GM18909 (cell line): ENCODE measurements at regions not wholly inside any gene's neighbourhood (a gene's known extent, or its start where the extent isn't known, plus 50 kb on each side); places are given as distances from the start of the nearest gene placed in this dataset.

Experiments used
- ATAC-seq: cut with Tn5 transposase; IDR thresholded peaks from one replicate; pipeline ENCODE4 v1.9.1; 2021; ENCODE audit warnings: mild to moderate bottlenecking; ENCODE audit not compliant: unreplicated experiment, poor library complexity

DNA sequence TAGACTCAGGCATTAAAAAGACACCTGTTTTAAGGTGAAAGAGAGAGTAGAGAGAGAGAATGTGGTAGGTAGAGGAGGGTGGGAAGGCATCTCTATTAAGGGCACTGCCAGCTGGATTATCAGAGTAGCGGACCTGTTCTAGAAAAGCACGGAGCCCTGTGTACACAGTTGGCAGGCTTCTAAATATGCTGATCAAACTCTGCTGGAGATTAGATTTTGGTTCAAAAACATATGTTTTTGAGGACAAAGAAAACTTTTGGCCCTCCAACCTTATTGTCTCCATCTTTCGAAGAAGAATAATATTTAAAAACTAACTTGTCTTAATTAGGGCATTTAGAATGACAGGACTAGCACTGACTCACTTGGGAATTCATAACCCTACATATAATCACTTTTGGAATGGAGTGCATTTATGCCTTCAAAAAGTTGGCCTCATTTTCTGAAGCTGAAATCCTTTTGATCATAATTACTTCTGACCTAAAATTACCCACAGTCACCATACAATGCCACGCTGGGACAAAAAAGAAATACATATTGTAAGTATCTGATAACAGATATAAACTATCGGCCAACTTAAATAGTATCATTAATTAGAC, 254.6 kb downstream of the MEIS1 start:
- no peak for ATAC-seq

DNA sequence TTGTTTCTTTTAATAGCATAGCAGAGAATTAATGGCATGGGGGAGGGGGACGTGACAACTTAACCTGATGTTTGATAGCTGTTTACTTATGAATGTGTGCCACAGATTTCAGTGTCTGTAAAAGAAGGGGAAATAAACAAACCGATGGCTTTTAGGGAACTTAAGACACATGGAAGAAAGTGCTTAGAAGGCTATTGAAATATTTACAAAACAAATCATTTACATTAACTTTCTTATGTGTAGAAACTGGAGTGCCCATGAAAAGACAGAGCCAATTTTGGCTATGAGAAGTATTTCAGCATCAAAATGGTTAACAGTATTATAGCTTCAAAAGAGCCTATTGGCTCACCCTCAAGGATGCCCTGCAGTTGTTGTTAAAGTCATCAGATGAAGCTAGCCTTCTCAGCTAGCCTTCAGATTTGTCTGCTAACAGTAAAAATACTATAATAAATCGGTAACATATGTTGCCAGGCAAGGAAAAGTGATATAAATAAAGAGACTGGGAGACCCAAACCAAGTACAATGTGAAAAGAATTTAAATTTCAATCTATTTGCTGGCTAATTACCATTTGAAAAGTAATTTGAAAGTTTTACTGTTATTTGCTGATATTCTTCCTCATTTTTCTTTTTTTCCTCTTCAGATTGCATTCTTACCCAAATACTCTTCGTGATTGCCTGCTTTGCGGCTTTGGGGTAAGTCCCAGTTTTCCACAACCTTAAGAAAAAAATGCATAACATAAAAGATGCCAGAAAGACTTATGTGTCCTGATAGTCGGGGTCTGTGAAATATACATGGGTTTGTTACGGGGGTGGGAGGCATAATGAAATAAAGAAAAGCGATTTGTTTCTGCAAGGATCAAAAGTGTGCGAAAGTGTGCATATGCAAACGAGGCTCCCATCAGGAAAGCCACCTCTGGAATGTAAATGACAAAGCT, 256.4 kb downstream of the MEIS1 start:
- ATAC-seq: no peak

- no peak for ATAC-seq
These were observed 257.7 kb downstream of the MEIS1 start for GRCh38 chr2:66692521-66693054.

DNA sequence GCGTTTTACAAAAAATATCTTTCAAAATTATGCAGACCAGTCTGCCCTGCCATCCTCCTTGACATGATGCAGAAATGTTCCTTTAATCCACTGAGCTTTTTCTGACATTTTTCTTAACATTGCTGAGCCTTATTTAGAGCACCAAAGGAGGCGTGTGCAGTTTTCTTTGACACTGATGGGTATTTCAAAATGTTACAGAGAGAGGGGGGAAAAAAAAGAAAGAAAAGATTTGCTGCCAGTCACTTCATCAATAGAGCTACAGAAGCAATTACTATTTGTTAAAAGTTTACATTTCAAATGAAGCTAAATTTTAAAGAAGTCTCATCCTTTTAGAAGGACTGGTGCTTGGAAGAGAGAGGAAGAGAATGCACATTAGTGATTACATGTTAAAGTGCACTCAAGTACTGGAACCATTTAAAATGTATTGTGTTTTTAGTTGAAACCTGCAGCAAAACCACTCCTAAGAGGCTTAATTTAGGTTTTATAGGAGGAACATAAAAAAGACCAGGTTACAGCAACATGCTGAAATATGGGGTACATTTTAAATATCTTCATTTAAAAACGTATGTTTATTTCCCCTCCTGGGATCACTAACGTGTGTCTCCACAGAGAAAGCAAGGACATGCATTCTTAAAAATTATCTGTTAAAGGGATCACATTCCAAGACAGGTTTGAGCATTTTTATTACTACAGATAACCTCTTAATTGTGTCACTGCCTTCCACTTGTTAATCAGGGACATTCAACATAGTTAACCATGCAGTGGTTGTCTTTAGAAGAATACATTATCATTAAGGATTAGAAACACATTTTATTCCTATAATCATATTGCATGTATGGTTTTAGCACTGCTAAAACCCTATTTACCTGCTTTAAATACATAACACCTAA, 258.4 kb downstream of the MEIS1 start:
- ATAC-seq: no peak

DNA sequence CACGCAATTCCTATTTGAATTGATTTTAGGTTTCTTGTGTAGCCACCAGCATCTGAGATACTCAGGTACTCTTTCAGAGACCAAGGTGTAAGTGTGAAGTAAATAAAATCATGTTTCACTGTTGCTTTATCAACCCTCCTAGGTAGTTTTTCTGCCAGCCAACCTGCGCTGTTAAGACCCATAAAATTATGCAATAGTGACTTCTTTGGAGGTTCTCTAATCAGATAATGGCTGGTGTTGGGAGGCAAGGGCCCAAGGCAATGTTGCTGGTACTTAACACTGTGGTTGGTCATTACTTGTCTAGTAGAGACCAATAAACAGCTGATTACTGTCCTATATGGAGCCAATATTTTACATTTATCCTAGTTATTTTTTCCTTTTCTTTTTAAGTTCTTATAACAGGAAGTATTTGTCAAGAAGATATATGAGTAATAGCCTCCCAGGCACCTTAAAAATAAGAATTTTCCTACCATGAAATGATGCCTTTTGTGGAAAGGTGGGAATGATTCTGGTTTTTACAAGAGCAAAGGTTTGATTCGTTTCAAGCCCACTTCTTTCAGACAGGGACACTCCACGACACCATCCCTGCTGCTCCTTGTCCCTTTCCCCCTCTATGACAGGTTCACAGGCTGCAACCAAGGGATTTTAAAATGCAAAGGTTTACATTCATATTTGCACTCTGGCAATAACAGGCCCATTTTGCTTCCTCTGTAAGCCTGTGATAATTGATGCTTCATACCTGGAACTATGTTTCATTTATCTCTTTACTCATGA, 259.3 kb downstream of the MEIS1 start:
- no peak for ATAC-seq

DNA sequence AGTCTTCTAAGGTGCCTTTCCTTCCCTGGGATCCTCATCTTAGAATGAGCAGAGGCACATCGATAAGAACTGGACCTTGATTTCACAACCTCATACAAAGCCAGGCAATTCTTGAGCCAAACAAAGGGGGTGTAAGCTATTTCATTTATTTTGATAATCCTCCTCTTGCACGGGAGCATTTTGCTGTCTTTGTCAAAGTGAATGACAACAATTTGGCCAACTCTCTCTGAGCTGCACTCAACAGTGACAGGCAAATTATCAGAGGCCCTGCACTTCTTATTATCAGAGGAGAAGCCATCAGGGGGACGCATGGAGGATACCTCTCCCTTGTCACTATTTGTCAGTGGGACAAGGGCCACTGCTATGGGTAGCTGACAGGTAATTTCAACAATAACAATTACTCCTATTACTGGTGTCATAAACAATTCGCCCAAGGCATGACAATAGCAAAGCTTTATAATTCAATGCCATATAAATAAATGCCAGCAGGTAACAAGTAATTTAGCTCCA, 260.4 kb downstream of the MEIS1 start:
- ATAC-seq: no peak

- ATAC-seq: no peak
These were observed 261.4 kb downstream of the MEIS1 start for GRCh38 chr2:66696374-66696773.

- no peak for ATAC-seq
These were observed 262.0 kb downstream of the MEIS1 start for GRCh38 chr2:66696886-66697285.

GRCh38 chr2:66697366-66697765, 262.4 kb downstream of the MEIS1 start:
- ATAC-seq: no peak

GRCh38 chr2:66698091-66698490, 263.2 kb downstream of the MEIS1 start:
- ATAC-seq: no peak

- no peak for ATAC-seq
These were observed 263.8 kb downstream of the MEIS1 start for GRCh38 chr2:66698576-66699239.

DNA sequence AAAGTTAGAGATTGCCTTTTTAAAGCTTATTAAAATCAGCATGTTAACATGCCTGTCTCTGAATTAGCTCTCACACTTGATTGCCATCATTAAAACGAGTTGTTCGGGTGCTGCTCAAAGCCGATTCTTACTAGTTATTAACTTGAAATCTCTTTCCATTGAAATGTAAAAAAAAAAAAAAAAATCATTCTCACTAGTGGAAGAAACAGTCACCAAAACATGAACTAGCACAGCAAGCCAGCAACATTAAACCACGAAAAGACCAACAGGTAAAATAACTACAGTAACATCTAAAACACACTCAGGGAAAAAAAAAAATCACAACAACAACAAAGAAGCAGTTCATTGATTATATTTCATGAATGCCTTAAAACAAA, 264.5 kb downstream of the MEIS1 start:
- ATAC-seq: no peak

DNA sequence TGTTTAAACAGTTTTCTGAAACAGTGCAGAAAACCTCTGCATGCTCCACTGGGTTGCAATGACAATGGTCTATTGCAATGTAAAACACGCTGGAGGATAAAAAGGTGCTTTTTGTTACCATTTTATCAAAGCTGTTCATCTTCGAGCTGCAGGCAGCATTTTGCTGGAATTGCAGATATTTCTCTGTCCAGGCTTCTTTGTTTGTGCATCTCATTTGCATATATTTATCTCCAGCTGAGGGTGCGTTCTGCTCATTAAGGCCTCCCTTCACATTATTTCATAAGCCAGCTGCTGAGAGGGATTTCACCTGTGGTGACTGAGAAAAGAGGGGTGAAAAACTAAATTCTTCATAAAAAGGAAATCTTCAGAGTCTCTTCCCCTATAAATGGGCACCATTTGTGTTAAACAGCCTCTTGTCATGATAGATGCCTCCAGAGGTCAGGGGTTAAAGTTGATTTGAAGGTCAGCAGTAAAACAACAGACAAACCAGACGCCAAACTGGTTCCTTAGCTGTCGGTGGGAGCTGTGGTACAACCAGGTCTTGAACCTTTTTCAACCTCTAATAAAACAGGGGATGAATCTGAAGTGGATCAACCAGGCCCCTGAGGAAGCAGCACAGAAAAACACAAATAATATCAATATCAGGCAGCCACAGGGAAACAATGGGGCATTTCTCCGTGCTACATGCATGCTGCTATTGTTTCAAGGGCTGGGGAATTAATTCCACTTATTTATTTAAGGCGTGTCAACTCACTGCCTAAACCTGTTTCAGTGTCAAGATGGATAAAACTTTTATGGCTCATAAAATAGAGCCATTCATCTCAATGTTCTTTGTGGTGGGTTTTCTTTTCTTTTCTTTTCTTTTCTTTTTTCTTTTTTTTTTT, 265.1 kb downstream of the MEIS1 start:
- no peak for ATAC-seq

DNA sequence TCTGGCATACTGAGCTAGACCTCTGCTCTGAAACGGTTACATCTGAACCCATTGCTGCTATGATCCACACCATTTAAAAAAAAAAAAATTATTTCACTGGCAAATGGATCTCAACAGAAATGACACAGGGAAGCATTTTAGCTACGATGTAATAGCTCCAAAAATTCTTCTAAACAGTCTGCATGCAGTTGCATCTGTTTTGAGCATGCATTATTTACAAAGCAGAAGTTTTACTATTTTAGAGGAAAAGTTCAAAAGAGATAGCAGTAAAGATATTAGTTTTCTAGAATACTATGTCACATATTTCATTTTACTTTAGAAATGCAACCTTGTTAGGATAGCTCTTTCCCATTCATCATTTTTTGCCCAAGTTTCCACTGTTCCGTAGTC, 265.7 kb downstream of the MEIS1 start:
- ATAC-seq: no peak

GRCh38 chr2:66701251-66701650, 266.3 kb downstream of the MEIS1 start:
- ATAC-seq: no peak

GRCh38 chr2:66701656-66702055, 266.7 kb downstream of the MEIS1 start:
- ATAC-seq: no peak

DNA sequence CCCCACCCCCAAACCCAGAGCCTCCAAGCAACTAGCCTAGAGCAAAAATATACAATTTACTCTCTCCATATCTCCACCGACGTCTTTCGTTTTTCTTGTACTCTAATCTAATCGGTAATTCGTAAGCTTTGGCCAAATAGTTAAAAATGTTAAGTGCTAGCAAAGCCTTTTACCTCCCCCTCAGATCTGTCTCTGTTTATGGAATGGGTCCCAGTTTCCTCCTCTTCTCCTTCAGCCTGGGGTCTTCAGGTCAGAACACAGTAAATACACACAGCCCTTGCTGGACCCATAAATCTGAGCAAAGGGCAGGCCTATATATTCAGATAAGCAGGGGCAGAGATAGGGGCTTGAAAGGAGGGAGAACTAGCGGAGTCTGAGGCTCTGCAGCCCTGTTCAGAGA, 267.4 kb downstream of the MEIS1 start:
- ATAC-seq: no peak

DNA sequence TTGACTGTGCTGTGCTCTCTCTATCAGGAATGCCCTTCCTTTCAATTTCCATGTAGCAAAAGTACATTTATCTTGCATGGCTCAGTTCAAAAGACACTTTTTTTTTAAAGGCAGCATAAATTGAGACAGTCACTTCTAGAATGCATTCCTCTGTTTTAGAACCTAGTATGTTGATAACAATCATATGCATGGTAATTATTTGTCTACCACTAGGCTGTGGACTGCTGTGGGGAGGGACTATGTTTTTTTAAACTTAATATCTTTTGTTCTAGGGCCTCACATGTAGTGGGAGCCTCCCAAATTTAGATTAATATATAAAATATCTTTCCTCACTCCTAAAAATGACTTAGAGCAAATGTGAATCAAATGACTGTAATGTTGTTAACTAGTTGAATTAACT, 269.9 kb downstream of the MEIS1 start:
- ATAC-seq: no peak
